H9 (cell line): ENCODE measurements at regions not wholly inside any gene's neighbourhood (a gene's known extent, or its start where the extent isn't known, plus 50 kb on each side); places are given as distances from the start of the nearest gene placed in this dataset.

Source experiments
- DNase-seq: peaks from one replicate; pipeline ENCODE4 v3.0.0-alpha.2; 2017
- H2AFZ ChIP-seq: one replicate; pipeline ENCODE4 v1.6.1; 2013; ENCODE audit warnings: mild to moderate bottlenecking, low read length, control low read depth, moderate library complexity
- H2AK5ac ChIP-seq: 2 replicates; pipeline ENCODE4 v1.6.1; 2013; ENCODE audit warnings: low read length, control low read depth, mixed read lengths; ENCODE audit not compliant: insufficient read length
- H2BK120ac ChIP-seq: one replicate; pipeline ENCODE4 v1.6.1; 2013; ENCODE audit warnings: low read depth, mild to moderate bottlenecking, low read length, control low read depth, inconsistent platforms; ENCODE audit not compliant: poor library complexity, severe bottlenecking
- H2BK12ac ChIP-seq: 2 replicates; pipeline ENCODE4 v1.6.1; 2013; ENCODE audit warnings: low read length, control low read depth, mixed read lengths, low read depth; ENCODE audit not compliant: insufficient read length
- H2BK15ac ChIP-seq: 2 replicates; pipeline ENCODE4 v1.6.1; 2013; ENCODE audit warnings: low read depth, low read length, control low read depth
- H2BK20ac ChIP-seq: one replicate; pipeline ENCODE4 v1.6.1; 2013; ENCODE audit warnings: low read depth, mild to moderate bottlenecking, low read length, control low read depth, inconsistent platforms; ENCODE audit not compliant: poor library complexity, severe bottlenecking
- H2BK5ac ChIP-seq: 2 replicates; pipeline ENCODE4 v1.6.1; 2013; ENCODE audit warnings: low read length, control low read depth, mixed read lengths; ENCODE audit not compliant: insufficient read length
- H3K14ac ChIP-seq: 2 replicates; pipeline ENCODE4 v1.6.1; 2013; ENCODE audit warnings: low read length, control low read depth; ENCODE audit not compliant: insufficient read depth
- H3K18ac ChIP-seq: 2 replicates; pipeline ENCODE4 v1.6.1; 2013; ENCODE audit warnings: low read depth, mild to moderate bottlenecking, mixed read lengths, low read length, control low read depth; ENCODE audit not compliant: insufficient read length
- H3K23ac ChIP-seq: 2 replicates; pipeline ENCODE4 v1.6.1; 2013; ENCODE audit warnings: low read length, control low read depth, mixed read lengths, low read depth; ENCODE audit not compliant: insufficient read length
- H3K23me2 ChIP-seq: 2 replicates; pipeline ENCODE4 v1.6.1; 2013; ENCODE audit warnings: low read depth, mild to moderate bottlenecking, mixed read lengths, low read length, control low read depth; ENCODE audit not compliant: insufficient read length, poor library complexity, severe bottlenecking
- H3K27ac ChIP-seq: 2 replicates; pipeline ENCODE4 v1.5.1; 2013; ENCODE audit warnings: low read length, control low read depth, mixed read lengths, low read depth; ENCODE audit not compliant: insufficient read length
- H3K27me3 ChIP-seq: 2 replicates; pipeline ENCODE4 v1.6.1; 2013; ENCODE audit warnings: low read length, control low read depth, inconsistent platforms; ENCODE audit not compliant: insufficient read depth
- H3K4ac ChIP-seq: 2 replicates; pipeline ENCODE4 v1.6.1; 2013; ENCODE audit warnings: low read depth, mild to moderate bottlenecking, control low read depth, inconsistent platforms, low read length, moderate library complexity
- H3K4me1 ChIP-seq: 2 replicates; pipeline ENCODE4 v1.6.1; 2013; ENCODE audit warnings: low read length, control low read depth, inconsistent platforms; ENCODE audit not compliant: insufficient read depth
- H3K4me2 ChIP-seq: 2 replicates; pipeline ENCODE4 v1.6.1; 2013; ENCODE audit warnings: low read length, control low read depth, mixed read lengths; ENCODE audit not compliant: insufficient read length, insufficient read depth
- H3K56ac ChIP-seq: 2 replicates; pipeline ENCODE4 v1.6.1; 2013; ENCODE audit warnings: low read depth, mild to moderate bottlenecking, mixed read lengths, low read length, control low read depth; ENCODE audit not compliant: insufficient read length
- H3K79me1 ChIP-seq: 2 replicates; pipeline ENCODE4 v1.6.1; 2013; ENCODE audit warnings: low read depth, mild to moderate bottlenecking, moderate library complexity, low read length, control low read depth, inconsistent platforms; ENCODE audit not compliant: insufficient read depth, poor library complexity, severe bottlenecking
- H3K79me2 ChIP-seq: 2 replicates; pipeline ENCODE4 v1.6.1; 2013; ENCODE audit warnings: low read length, control low read depth, inconsistent platforms; ENCODE audit not compliant: insufficient read depth
- H3K9ac ChIP-seq: 2 replicates; pipeline ENCODE4 v1.6.1; 2013; ENCODE audit warnings: low read length, control low read depth, mixed read lengths; ENCODE audit not compliant: insufficient read length; ENCODE audit errors: extremely low read depth
- H3K9me3 ChIP-seq: one replicate; pipeline ENCODE4 v1.6.1; 2013; ENCODE audit warnings: low read depth, low read length, inconsistent platforms; ENCODE audit not compliant: control insufficient read depth
- H3T11ph ChIP-seq: one replicate; pipeline ENCODE4 v1.6.1; 2013; ENCODE audit warnings: mild to moderate bottlenecking, low read length, control low read depth, inconsistent platforms
- H4K20me1 ChIP-seq: one replicate; pipeline ENCODE4 v1.6.1; 2013; ENCODE audit not compliant: control insufficient read depth, insufficient read length, insufficient read depth
- H4K5ac ChIP-seq: 2 replicates; pipeline ENCODE4 v1.6.1; 2013; ENCODE audit warnings: low read depth, mild to moderate bottlenecking, mixed read lengths, low read length, control low read depth; ENCODE audit not compliant: insufficient read length
- H4K8ac ChIP-seq: replicated peaks from 2 replicates; pipeline ENCODE4 v1.6.1; 2013; ENCODE audit warnings: low read length, control low read depth, mixed read lengths, low read depth; ENCODE audit not compliant: insufficient read length
- H4K91ac ChIP-seq: 2 replicates; pipeline ENCODE4 v1.6.1; 2013; ENCODE audit warnings: low read depth, mild to moderate bottlenecking, moderate library complexity, mixed read lengths, low read length, control low read depth; ENCODE audit not compliant: insufficient read length
- H3K27ac Mint-ChIP-seq, 3 experiments: 2 replicates in 2 of 3; 3 replicates in 1 of 3; pipeline ENCODE4 v1.8.0; 2020 to 2021; ENCODE audit warnings: mixed read lengths in 3 of 3, mild to moderate bottlenecking in 1 of 3, moderate library complexity in 1 of 3
- H3K27me3 Mint-ChIP-seq: 2 replicates; pipeline ENCODE4 v1.8.0; 2021; ENCODE audit warnings: low read depth, mild to moderate bottlenecking, moderate library complexity, mixed read lengths
- H3K36me3 Mint-ChIP-seq, 3 experiments: 2 replicates in 2 of 3; 3 replicates in 1 of 3; pipeline ENCODE4 v1.8.0; 2020 to 2021; ENCODE audit warnings: low read depth in 3 of 3, mixed read lengths in 3 of 3; ENCODE audit not compliant: insufficient read depth in 1 of 3
- H3K4me1 Mint-ChIP-seq, 2 experiments: 2 replicates each; pipeline ENCODE4 v1.8.0; 2020; ENCODE audit warnings: mixed read lengths in 2 of 2
- H3K4me3 Mint-ChIP-seq, 2 experiments: 2 replicates in 1 of 2; 3 replicates in 1 of 2; pipeline ENCODE4 v1.8.0; 2020 to 2021; ENCODE audit warnings: mild to moderate bottlenecking in 2 of 2, mixed read lengths in 2 of 2, moderate library complexity in 1 of 2
- H3K9me3 Mint-ChIP-seq, 2 experiments: 2 replicates in 1 of 2; 3 replicates in 1 of 2; pipeline ENCODE4 v1.8.0; 2020; ENCODE audit warnings: mild to moderate bottlenecking in 2 of 2, mixed read lengths in 2 of 2, moderate library complexity in 1 of 2
- CTCF ChIP-seq: fragments of 200-600 bp; sonication (generic); conservative IDR thresholded peaks from 3 replicates; pipeline ENCODE4 v1.8.0; 2021; ENCODE audit warnings: antibody characterized with exemption, mild to moderate bottlenecking
- WGBS: extraction: QIAGEN DNeasy Blood & Tissue Kit; methylation state at CpG from one replicate; pipeline ENCODE4 v1.1.7; 2013; ENCODE audit warnings: missing lambda C conversion rate, low lambda C conversion rate, mixed read lengths; ENCODE audit not compliant: insufficient read length; ENCODE audit errors: extremely low coverage; 5-methylcytosine and 5-hydroxymethylcytosine counted together

- no peak overlapping the region for H2AK5ac ChIP-seq
- no peaks in the 10 kb centered on the region for H3K79me1 ChIP-seq
- no peak overlapping the region for H3K56ac ChIP-seq
- WGBS = 100% methylated on average over 1 of the region's 7 CpGs
- H3K27me3 ChIP-seq = no peaks in the 10 kb centered on the region
- H3K9ac ChIP-seq = no peak overlapping the region
- H3K4me2 ChIP-seq = no peak overlapping the region
- Mint-ChIP-seq H3K27me3 (peaks cover 9% of the 10 kb centered on the region), H3K9me3 (no peaks in the 10 kb centered on the region; a peak in 1 of 5 replicates), H3K27ac (no peak overlapping the region; a peak in 1 of 7 replicates), H3K4me1 (peaks cover 4 to 8% of the 10 kb centered on the region in 2 experiments; a peak in 3 of 4 replicates), H3K4me3 (no peak overlapping the region), H3K36me3 (no peaks in the 10 kb centered on the region)
- no peak overlapping the region for H2AFZ ChIP-seq
- H3T11ph ChIP-seq = no peak overlapping the region
- no peak for TF ChIP-seq CTCF
- no peak overlapping the region for H3K14ac ChIP-seq
- H4K5ac ChIP-seq = no peak overlapping the region
- H2BK12ac ChIP-seq = no peak overlapping the region
- no peaks in the 10 kb centered on the region for H3K9me3 ChIP-seq
- H3K4ac ChIP-seq = no peak overlapping the region
- H3K23ac ChIP-seq = no peak overlapping the region
- DNase-seq = no peak
- H2BK15ac ChIP-seq = no peak overlapping the region
- no peaks in the 10 kb centered on the region for H3K79me2 ChIP-seq
- H4K91ac ChIP-seq = no peak overlapping the region
- H3K27ac ChIP-seq = no peak overlapping the region
- H2BK5ac ChIP-seq = no peak overlapping the region
- H4K20me1 ChIP-seq = no peaks in the 10 kb centered on the region
- H2BK120ac ChIP-seq = no peak overlapping the region
- no peak overlapping the region for H2BK20ac ChIP-seq
- no peaks in the 10 kb centered on the region for H3K4me1 ChIP-seq
- H3K18ac ChIP-seq = no peak overlapping the region
- no peaks in the 10 kb centered on the region for H3K23me2 ChIP-seq
- H4K8ac ChIP-seq = no peak overlapping the region
Measured at GRCh38 chr10:91076991-91077548, 143.4 kb upstream of the PCGF5 start.
